Choroid plexus epithelial cell (primary cell): ENCODE measurements at regions not wholly inside any gene's neighbourhood (a gene's known extent, or its start where the extent isn't known, plus 50 kb on each side); places are given as distances from the start of the nearest gene placed in this dataset.

ENCODE experiments used
- DNase-seq: peaks from one replicate; pipeline ENCODE4 v3.0.0-alpha.2; 2010; ENCODE audit warnings: low read depth
- H3K4me3 ChIP-seq: 2 replicates; pipeline ENCODE4 v1.5.1; 2011; ENCODE audit warnings: low read depth, mild to moderate bottlenecking, control low read depth, low read length, moderate library complexity
- CTCF ChIP-seq: conservative IDR thresholded peaks from 2 replicates; pipeline ENCODE4 v1.5.1; 2011; ENCODE audit warnings: low read depth, mild to moderate bottlenecking, control low read depth, inconsistent platforms, low read length, moderate library complexity

- no peak for TF ChIP-seq CTCF
- H3K4me3 ChIP-seq, result no peak overlapping the region
- DNase-seq, result no peak
These were observed 963.7 kb downstream of the PLOD2 start for GRCh38 chr3:145197051-145197820.

- no peak overlapping the region for H3K4me3 ChIP-seq
- no peak for TF ChIP-seq CTCF
- DNase-seq, result no peak
These were observed 963.2 kb downstream of the PLOD2 start for GRCh38 chr3:145197821-145198220.

GRCh38 chr3:145209561-145209960, 951.4 kb downstream of the PLOD2 start:
- peak; percentile 14 for DNase-seq
- TF ChIP-seq CTCF, result no peak
- peak overlapping the region; percentile 1 for H3K4me3 ChIP-seq

GRCh38 chr3:145219355-145220235, 941.4 kb downstream of the PLOD2 start:
- DNase-seq, result peak; percentile 48
- no peak for TF ChIP-seq CTCF
- H3K4me3 ChIP-seq, result no peak overlapping the region

- DNase-seq, result no peak
- no peak overlapping the region for H3K4me3 ChIP-seq
- TF ChIP-seq CTCF, result no peak
These were observed 936.1 kb downstream of the PLOD2 start for GRCh38 chr3:145224886-145225285.

- peak; percentile 96 for DNase-seq
- no peak overlapping the region for H3K4me3 ChIP-seq
- TF ChIP-seq CTCF, result no peak
These were observed 917.1 kb downstream of the PLOD2 start for GRCh38 chr3:145243875-145244274.
